ENCODE measurements at regions not wholly inside any gene's neighbourhood (a gene's known extent, or its start where the extent isn't known, plus 50 kb on each side); places are given as distances from the start of the nearest gene placed in this dataset.
"Not testable (repeated sequence)": the region's sequence is repeated elsewhere in the genome, so short reads cannot be mapped to it uniquely, and the experiment has no call there.

DNA sequence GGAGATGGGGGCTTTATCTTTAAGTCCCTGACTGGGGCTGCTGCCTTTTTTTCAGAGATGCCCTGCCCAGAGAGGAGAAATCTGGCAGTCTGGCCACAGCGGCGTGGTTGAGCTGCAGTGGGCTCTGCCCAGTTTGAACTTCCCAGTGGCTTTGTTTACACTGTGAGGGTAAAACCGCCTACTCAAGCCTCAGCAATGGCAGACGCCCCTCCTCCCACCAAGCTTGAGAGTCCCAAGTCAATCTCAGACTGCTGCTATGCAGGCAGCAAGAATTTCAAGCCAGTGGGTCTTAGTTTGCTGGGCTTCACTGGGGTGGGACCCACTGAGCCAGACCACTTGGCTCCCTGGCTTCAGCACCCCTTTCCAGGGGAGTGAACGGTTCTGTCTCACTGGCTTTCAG lies 76.4 kb upstream of the DNAJC1 start:
- not testable (repeated sequence) for DNase-seq (ENCODE audit: low spot score)

- DNase-seq (ENCODE audit: low spot score): no peak
Observed at GRCh38 chr10:22071332-22071731, 67.8 kb upstream of the DNAJC1 start.

GRCh38 chr10:22067091-22067490 lies 63.6 kb upstream of the DNAJC1 start:
- no peak for DNase-seq (ENCODE audit: low spot score)

GRCh38 chr10:22060984-22061383 lies 57.5 kb upstream of the DNAJC1 start:
- not testable (repeated sequence) for DNase-seq (ENCODE audit: low spot score)

DNA sequence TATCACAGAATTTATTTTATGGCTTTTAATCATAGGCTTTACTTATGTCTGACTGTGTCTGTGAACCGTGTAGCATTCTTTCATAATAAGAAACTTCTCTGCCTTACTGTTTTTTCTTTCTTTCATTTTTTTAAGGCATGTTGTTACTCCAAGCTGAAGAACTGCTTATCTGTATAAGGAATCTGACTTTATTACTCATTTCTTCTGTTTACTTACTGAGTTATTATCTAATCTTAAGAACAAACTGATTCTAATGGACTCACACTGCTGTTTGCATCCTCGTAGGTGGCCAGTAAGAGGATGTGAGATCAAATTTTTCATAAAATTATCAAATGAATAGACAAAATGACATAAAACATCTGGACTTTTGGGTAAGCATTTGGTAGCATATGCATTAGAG lies 54.7 kb upstream of the DNAJC1 start:
- DNase-seq (ENCODE audit: low spot score): no peak

DNA sequence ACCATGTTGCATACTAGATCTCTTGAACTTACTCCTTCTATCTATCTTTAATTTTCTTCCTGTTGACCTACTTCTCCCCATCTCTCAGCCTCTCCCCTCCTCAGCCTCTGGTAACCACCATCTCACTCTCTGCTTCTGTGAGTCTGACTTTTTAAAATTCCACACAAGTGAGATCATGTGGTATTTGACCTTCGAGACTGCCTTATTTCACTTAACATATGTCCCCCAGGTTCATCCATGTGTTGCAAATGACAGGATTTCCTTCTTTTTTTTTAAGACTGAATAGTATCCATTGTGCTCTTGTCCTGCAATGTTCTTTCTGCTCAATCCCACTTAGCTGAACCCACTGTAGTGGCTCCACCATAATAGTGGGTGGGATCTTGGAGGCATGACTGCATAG lies 51.4 kb upstream of the DNAJC1 start:
- DNase-seq (ENCODE audit: low spot score): peak; percentile 88

All from kidney tubule cell (primary cell).